Upper lobe of left lung (tissue), 4 donors: ENCODE measurements at regions not wholly inside any gene's neighbourhood (a gene's known extent, or its start where the extent isn't known, plus 50 kb on each side); places are given as distances from the start of the nearest gene placed in this dataset.

ENCODE experiments used
- CTCF ChIP-seq, 6 experiments: fragments of 450-650 bp in 4 of 6; fragments of 200-600 bp in 2 of 6; sonication (generic) in 2 of 6; IDR thresholded peaks; one replicate each; pipeline ENCODE4 v1.5.1; 2016 to 2019; ENCODE audit warnings: antibody characterized with exemption in 6 of 6
- POLR2A ChIP-seq, 4 donors: fragments of 450-650 bp; IDR thresholded peaks; one replicate each; pipeline ENCODE4 v1.5.1; 2016 to 2017; ENCODE audit warnings: antibody characterized with exemption in 4 of 4, mild to moderate bottlenecking in 2 of 4
- POLR2AphosphoS5 ChIP-seq, 2 donors: sonication (generic); formaldehyde crosslinking; IDR thresholded peaks; one replicate each; pipeline ENCODE4 v1.5.1; 2017; ENCODE audit warnings: antibody characterized with exemption in 2 of 2

GRCh38 chr13:40456397-40456953, 210.0 kb downstream of the FOXO1 start:
- TF ChIP-seq POLR2A (IDR thresholded peaks at IDR 0.05) (no peak), POLR2AphosphoS5 (IDR thresholded peaks at IDR 0.05) (no peak), CTCF (IDR thresholded peaks at IDR 0.05) (no peak)
